Stimulated activated CD4-positive, alpha-beta T cell treated with anti-CD3 and anti-CD28 coated beads, Interleukin-2, amount 100 ng/mL, for 48 hours (primary cell): ENCODE measurements at regions not wholly inside any gene's neighbourhood (a gene's known extent, or its start where the extent isn't known, plus 50 kb on each side); places are given as distances from the start of the nearest gene placed in this dataset.
"Not testable (repeated sequence)": the region's sequence is repeated elsewhere in the genome, so short reads cannot be mapped to it uniquely, and the experiment has no call there.

ENCODE experiments used
- DNase-seq, 2 donors: peaks; one replicate each; pipeline ENCODE4 v3.0.0-alpha.2; 2020

DNA sequence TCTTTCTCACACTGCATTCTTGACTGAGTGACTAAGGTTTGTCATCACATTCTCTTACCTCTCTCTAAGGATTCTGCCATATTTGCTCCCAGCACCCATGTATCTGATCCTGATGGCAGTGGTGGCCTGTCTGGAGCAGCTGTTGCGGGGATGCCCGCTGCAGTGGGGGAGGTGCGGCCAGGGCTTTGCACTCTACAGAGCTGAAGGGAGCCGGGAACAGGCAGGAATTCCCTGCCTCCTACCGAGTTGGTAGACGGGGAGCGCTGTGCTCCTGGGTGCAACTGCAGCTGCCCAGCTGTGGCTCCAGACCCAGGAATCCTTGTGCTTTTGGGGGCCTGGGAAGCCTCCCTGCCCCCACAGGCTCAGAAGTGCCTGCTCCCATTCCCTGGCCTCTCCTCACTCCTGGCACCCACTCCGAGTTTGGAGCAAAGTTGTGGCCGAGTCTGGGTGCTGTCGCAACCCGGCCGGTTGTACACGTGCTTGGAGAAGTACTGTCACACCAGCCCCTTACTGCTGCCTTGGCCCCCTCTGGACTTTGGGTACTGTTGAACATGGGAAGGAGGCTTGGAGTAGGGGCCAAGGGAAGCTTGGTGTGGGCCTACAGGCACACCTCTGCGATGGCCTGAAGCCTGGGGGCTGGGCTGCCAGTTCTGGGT, 106.9 kb upstream of the OR4E1 start:
- no peak for DNase-seq

DNA sequence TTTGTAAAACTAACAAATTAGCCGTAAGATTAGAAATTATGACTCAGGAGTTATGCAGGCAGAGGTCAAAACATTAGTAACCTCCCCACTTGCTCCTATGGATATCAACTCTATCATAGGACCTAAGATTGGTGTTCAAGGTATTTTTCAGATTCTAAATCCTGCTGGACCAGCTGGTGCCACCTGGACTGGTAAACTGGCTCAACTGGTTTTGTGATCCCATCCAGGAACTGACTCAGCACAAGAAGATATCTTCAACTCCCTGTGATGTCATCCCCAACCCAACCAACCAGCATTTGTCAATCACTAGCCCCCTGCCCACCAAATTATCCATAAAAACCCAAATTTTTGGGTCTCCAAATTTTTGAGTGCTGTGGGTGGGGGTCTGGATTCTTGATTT, 98.1 kb upstream of the OR4E1 start:
- no peak for DNase-seq

- no peak for DNase-seq
Observed at GRCh38 chr14:21768875-21769257, 95.2 kb upstream of the OR4E1 start.

DNA sequence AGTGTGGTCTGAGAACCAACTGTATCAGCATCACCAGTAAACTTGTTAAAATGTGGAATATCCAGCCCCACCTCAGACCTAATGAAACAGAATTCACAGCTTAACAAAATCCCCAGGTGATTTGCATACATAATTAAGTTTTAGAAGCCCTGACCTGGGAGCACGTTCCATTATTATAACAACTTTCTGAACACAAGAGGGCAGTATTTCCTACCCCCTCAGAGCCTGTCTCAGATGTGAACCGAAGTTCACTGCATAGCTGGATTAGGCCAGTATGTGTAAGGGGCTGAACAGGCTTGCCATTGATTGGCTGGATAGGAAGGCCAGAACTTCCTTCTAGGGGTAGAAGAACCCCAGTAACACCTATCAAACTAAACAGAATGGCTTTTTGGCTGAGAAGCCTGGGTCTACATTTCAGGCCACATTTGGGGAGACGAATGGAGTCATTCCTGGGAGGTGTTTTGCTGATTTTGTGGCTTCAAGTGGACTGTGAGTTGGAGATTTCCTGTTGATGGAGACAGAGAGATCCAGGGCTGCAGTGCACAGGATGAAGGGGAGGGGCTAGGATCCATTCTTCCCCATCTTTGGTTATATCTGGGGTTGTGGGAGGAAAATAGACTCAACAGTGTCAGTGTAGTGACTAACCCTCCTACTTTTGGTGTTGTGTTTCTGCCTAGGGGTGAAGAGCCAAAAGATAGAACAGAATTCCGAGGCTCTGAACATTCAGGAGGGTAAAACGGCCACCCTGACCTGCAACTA, 94.7 kb upstream of the OR4E1 start:
- no peak for DNase-seq

DNA sequence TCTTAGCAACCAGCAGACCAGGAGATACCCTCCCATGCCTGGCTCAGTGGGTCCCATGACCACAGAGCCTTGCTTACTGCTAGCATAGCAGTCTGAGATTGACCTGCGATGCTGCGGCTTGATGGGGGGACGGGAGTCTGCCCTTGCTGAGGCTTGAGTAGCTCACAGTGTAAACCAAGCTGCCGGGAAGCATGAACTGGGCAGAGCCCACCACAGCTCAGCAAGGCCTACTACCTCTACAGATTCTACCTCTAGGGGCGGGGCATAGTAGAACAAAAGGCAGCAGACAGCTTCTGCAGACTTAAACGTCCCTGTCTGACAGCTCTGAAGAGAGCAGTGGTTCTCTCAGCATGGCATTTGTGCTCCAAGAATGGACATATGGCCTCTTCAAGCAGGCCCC, 86.7 kb upstream of the OR4E1 start:
- DNase-seq, result not testable (repeated sequence)

DNA sequence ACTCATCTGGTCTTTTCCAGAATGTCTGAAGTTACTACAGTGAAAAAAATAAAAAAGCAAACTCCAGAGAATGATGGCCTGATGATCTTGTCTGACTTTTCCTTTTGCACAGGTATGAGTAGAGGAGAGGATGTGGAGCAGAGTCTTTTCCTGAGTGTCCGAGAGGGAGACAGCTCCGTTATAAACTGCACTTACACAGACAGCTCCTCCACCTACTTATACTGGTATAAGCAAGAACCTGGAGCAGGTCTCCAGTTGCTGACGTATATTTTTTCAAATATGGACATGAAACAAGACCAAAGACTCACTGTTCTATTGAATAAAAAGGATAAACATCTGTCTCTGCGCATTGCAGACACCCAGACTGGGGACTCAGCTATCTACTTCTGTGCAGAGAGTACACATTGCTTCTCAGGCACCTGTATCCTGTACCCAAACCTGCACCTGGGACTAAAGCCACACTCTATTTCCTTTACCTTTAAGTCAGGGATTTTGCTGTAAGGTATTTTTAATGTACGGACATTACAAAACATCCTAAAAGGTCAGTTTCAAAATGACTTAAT, 75.8 kb upstream of the OR4E1 start:
- no peak for DNase-seq

DNA sequence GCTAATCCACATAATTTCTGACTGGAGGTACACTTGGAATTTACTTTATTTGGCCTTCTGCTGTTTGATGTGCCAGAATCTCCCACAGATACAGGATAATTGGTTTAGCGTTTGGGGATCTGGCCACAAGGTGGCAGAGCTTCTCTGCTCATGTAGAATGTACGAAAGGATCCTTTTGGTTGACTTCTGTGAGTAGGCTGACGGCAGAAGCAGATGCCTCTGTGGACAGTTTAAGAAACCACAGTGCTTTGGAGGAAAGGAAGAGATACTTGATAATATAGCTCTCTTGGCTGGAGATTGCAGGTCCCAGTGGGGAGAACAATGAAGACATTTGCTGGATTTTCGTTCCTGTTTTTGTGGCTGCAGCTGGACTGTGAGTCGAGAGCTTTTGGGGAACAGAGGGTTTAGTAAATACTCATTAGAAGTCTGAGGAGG, 75.3 kb upstream of the OR4E1 start:
- DNase-seq, result peak; percentile 36 to 48

DNA sequence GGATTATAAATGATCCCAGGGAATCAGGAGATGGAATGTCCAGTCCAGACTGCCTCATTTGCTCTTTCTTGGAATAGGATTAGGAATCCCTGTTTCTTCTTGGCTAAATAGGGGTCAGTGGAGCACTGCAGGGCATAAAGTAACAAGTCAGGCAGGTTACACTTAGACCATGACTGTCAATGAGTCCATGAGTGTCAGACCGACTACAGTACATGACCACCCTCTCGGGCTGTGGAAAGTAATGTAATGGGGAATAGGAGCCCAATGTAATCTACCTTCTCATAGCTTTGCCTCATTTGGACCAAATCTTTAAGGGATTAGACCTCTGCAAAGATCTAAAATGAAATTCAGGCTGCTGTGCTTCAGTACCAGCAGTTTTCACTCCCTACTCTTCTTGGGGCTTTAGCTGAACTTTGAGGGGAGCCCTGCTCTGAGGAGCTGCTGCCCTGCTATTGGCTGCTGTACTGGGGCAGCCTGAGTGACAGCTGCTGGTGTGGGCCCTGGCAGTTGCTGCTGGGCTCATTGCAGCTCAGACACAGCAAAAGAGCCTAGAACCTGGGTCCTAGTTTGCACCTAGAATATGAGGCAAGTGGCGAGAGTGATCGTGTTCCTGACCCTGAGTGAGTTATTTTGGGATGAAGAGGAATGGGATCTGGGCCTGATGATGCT, 62.2 kb upstream of the OR4E1 start:
- no peak for DNase-seq

- no peak for DNase-seq
Observed at GRCh38 chr14:21735200-21735599, 61.6 kb upstream of the OR4E1 start.

- peak; percentile 13 to 27 for DNase-seq
Observed at GRCh38 chr14:21734457-21735074, 60.9 kb upstream of the OR4E1 start.

DNA sequence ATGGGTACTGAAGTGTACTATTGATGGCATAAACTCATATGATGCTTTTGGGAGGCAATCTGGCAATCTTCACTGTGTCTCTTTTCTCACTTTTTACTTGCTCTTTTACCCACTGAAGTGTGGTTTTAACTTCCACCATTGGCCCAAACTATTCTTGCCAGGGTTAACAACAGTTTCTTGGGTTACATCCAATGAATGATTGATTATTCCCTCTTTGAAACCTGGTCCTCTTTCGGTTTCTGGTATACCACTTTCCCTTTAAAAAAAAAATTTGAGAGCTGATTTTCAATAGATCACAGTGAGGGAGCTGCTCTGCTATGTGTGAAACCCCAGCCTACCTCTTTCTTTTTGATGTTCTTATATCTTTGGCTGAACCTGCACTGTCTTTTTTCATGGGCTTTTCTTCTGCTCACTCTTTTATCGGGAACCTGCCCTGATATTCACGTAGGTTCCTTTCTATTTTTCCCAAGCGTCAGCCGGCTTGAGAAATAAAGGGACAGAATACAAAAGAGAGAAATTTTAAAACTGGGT, 56.1 kb upstream of the OR4E1 start:
- DNase-seq, result no peak

DNA sequence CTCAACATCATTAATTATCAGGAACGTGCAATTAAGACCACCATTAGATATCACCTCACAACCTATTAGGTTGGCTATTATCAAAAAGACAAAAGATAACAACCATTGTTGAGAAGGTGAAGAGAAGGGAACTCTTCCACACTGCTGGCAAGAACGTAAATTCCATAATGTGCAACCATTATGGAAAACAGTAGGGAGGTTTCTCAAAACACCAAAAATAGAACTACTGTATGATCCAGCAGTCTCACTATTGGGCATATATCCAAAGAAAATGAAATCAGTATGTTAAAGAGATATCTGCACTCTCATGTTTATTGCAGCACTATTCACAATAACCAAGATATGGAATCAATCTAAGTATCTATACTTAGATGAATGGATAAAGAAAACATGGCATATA, 51.6 kb upstream of the OR4E1 start:
- DNase-seq, result no peak

GRCh38 chr14:21724090-21724973, 50.7 kb upstream of the OR4E1 start:
- DNase-seq, result no peak

DNA sequence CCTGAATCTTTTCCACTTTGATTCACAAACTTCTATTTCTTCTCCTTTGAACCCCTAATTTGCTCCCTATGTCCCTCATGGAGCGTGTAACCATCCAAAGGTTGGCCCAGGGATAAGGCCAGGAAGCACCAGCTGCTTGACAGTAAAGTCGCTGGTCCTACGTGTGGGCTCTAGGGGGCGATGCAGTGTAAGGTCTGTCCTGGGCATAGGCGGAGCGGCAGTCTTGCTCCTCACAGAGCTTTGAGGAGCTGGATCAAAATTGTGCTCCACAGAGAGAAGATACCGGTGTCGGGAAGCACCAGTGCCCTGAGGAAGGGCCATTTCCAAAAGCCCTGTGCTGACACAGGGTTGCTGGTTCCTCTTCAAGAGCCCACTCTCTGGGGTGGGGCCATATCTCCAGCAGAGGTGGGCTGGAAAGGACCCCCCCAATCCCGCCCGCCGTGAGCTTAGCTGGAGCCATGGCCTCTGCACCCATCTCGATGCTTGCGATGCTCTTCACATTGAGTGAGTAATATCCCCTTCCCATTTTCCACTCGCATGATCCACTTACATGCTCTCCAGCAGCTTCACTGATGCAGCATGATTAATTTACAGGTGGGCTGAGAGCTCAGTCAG, 49.9 kb upstream of the OR4E1 start:
- DNase-seq, result peak; percentile 16 to 29
